ENCODE measurements at regions not wholly inside any gene's neighbourhood (a gene's known extent, or its start where the extent isn't known, plus 50 kb on each side); places are given as distances from the start of the nearest gene placed in this dataset.

- H2AFZ ChIP-seq (ENCODE audit: control insufficient read depth, low read length): no peak overlapping the region
- no peak for FAIRE-seq
- H3K27ac ChIP-seq (ENCODE audit: control insufficient read depth, insufficient read depth, low read length): no peak overlapping the region
- dilution Hi-C loops (cut with MboI; ENCODE audit: extremely low pct_ligation_motif_present, low sequenced_read_pairs): no loop called here
- H3K9me1 ChIP-seq (ENCODE audit: control insufficient read depth, extremely low read depth, insufficient read depth, low read length): no peaks in the 10 kb centered on the region
- H3K9me3 ChIP-seq (ENCODE audit: control insufficient read depth, low read depth, low read length): no peaks in the 10 kb centered on the region
- no peaks in the 10 kb centered on the region for H3K27me3 ChIP-seq (ENCODE audit: control insufficient read depth, extremely low read depth, insufficient read depth, low read length)
- no peak for TF ChIP-seq CTCF (optimal IDR thresholded peaks at IDR 0.05 in 1 of 3, IDR thresholded peaks at IDR 0.05 in 1 of 3, conservative IDR thresholded peaks at IDR 0.05 in 1 of 3; ENCODE audit: extremely low read depth in 1 of 3, insufficient read depth in 2 of 3, low read length in 3 of 3)
- TF ChIP-seq EZH2 (IDR thresholded peaks at IDR 0.05; ENCODE audit: low read length): no peak
- no peaks in the 10 kb centered on the region for H4K20me1 ChIP-seq (ENCODE audit: control insufficient read depth, extremely low read depth, insufficient read depth, low read length)
- no peak for DNase-seq (ENCODE audit: low read depth, low spot score)
- H3K79me2 ChIP-seq (ENCODE audit: control insufficient read depth, insufficient read depth, low read length): no peaks in the 10 kb centered on the region
- H3K4me2 ChIP-seq (ENCODE audit: control insufficient read depth, extremely low read depth, insufficient read depth, low read depth, low read length): no peak overlapping the region
- no peaks in the 10 kb centered on the region for H3K4me1 ChIP-seq (ENCODE audit: control insufficient read depth, extremely low read depth, insufficient read depth, low read length)
- no peak overlapping the region for H3K4me3 ChIP-seq (ENCODE audit: control insufficient read depth in 2 of 3, extremely low read depth in 1 of 3, insufficient read depth in 2 of 3, low read depth in 1 of 3, low read length in 3 of 3)
- H3K9ac ChIP-seq (ENCODE audit: control insufficient read depth, extremely low read depth, insufficient read depth, low read length): no peak overlapping the region
- H3K36me3 ChIP-seq (ENCODE audit: control insufficient read depth in 2 of 2, extremely low read depth in 1 of 2, insufficient read depth in 2 of 2, low read length in 2 of 2): no peaks in the 10 kb centered on the region
These were observed 1228.0 kb downstream of the RPA4 start for GRCh38 chrX:98111684-98112083.

- H3K27ac ChIP-seq (ENCODE audit: control insufficient read depth, insufficient read depth, low read length): no peak overlapping the region
- no peaks in the 10 kb centered on the region for H3K27me3 ChIP-seq (ENCODE audit: control insufficient read depth, extremely low read depth, insufficient read depth, low read length)
- H2AFZ ChIP-seq (ENCODE audit: control insufficient read depth, low read length): no peak overlapping the region
- H3K9me1 ChIP-seq (ENCODE audit: control insufficient read depth, extremely low read depth, insufficient read depth, low read length): no peaks in the 10 kb centered on the region
- H3K4me3 ChIP-seq (ENCODE audit: control insufficient read depth in 2 of 3, extremely low read depth in 1 of 3, insufficient read depth in 2 of 3, low read depth in 1 of 3, low read length in 3 of 3): no peak overlapping the region
- no peak for TF ChIP-seq EZH2 (IDR thresholded peaks at IDR 0.05; ENCODE audit: low read length)
- TF ChIP-seq CTCF (optimal IDR thresholded peaks at IDR 0.05 in 1 of 3, IDR thresholded peaks at IDR 0.05 in 1 of 3, conservative IDR thresholded peaks at IDR 0.05 in 1 of 3; ENCODE audit: extremely low read depth in 1 of 3, insufficient read depth in 2 of 3, low read length in 3 of 3): no peak
- no peak overlapping the region for H3K4me2 ChIP-seq (ENCODE audit: control insufficient read depth, extremely low read depth, insufficient read depth, low read depth, low read length)
- no peaks in the 10 kb centered on the region for H4K20me1 ChIP-seq (ENCODE audit: control insufficient read depth, extremely low read depth, insufficient read depth, low read length)
- H3K9ac ChIP-seq (ENCODE audit: control insufficient read depth, extremely low read depth, insufficient read depth, low read length): no peak overlapping the region
- no peaks in the 10 kb centered on the region for H3K36me3 ChIP-seq (ENCODE audit: control insufficient read depth in 2 of 2, extremely low read depth in 1 of 2, insufficient read depth in 2 of 2, low read length in 2 of 2)
- no peak for FAIRE-seq
- no peaks in the 10 kb centered on the region for H3K9me3 ChIP-seq (ENCODE audit: control insufficient read depth, low read depth, low read length)
- DNase-seq (ENCODE audit: low read depth, low spot score): no peak
- H3K79me2 ChIP-seq (ENCODE audit: control insufficient read depth, insufficient read depth, low read length): no peaks in the 10 kb centered on the region
- dilution Hi-C loops (cut with MboI; ENCODE audit: extremely low pct_ligation_motif_present, low sequenced_read_pairs): no loop called here
- no peaks in the 10 kb centered on the region for H3K4me1 ChIP-seq (ENCODE audit: control insufficient read depth, extremely low read depth, insufficient read depth, low read length)
These were observed 1230.3 kb downstream of the RPA4 start for GRCh38 chrX:98114021-98114420.

Measured in keratinocyte (primary cell).